ENCODE measurements at regions not wholly inside any gene's neighbourhood (a gene's known extent, or its start where the extent isn't known, plus 50 kb on each side); places are given as distances from the start of the nearest gene placed in this dataset.
"Not testable (repeated sequence)": the region's sequence is repeated elsewhere in the genome, so short reads cannot be mapped to it uniquely, and the experiment has no call there.

GRCh38 chr20:28602403-28603217, 2654.9 kb upstream of the DEFB115 start:
- TF ChIP-seq CTCF (IDR thresholded peaks at IDR 0.05; ENCODE audit: insufficient read depth, low read length, severe bottlenecking): peak; percentile 76
- peak overlapping the region; percentile 59 for H3K4me3 ChIP-seq (ENCODE audit: low read depth, low read length)
- H3K36me3 ChIP-seq (ENCODE audit: control insufficient read depth, insufficient read depth, low read length); H3K27me3 ChIP-seq (ENCODE audit: control insufficient read depth, insufficient read depth, low read length); FAIRE-seq: not testable (repeated sequence)
- DNase-seq (ENCODE audit: low read depth): peak; percentile 75

GRCh38 chr20:28603218-28603577, 2654.3 kb upstream of the DEFB115 start:
- not testable (repeated sequence) for H3K36me3 ChIP-seq (ENCODE audit: control insufficient read depth, insufficient read depth, low read length); H3K27me3 ChIP-seq (ENCODE audit: control insufficient read depth, insufficient read depth, low read length); FAIRE-seq; DNase-seq (ENCODE audit: low read depth)
- peak overlapping the region; percentile 59 for H3K4me3 ChIP-seq (ENCODE audit: low read depth, low read length)

DNA sequence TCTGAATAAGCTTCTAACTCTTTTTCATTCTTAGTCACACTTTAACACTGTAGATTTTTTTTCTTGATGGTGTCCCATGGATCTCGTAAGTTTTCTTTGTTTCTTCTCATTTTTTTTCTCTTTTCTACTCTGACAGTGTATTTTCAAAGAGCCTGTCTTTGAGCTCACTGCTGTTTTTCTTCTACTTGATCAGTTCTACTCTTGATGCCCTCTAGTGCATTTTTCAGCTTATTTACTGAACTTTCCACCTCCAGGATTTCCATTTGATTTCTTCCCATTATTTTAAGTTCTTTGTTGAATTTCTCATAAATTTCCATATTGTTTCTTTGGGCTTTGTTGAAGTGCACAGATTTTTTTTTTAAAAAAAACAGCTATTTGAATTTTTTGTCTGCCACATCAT, 2641.1 kb upstream of the DEFB115 start:
- no peak for FAIRE-seq
- no peaks in the 10 kb centered on the region for H3K27me3 ChIP-seq (ENCODE audit: control insufficient read depth, insufficient read depth, low read length)
- no peak for DNase-seq (ENCODE audit: low read depth)
- TF ChIP-seq CTCF (IDR thresholded peaks at IDR 0.05; ENCODE audit: insufficient read depth, low read length, severe bottlenecking): no peak
- H3K4me3 ChIP-seq (ENCODE audit: low read depth, low read length): no peak overlapping the region
- H3K36me3 ChIP-seq (ENCODE audit: control insufficient read depth, insufficient read depth, low read length): no peaks in the 10 kb centered on the region

GRCh38 chr20:28619956-28620651, 2637.4 kb upstream of the DEFB115 start:
- H3K36me3 ChIP-seq (ENCODE audit: control insufficient read depth, insufficient read depth, low read length); H3K27me3 ChIP-seq (ENCODE audit: control insufficient read depth, insufficient read depth, low read length); H3K4me3 ChIP-seq (ENCODE audit: low read depth, low read length); DNase-seq (ENCODE audit: low read depth); FAIRE-seq: not testable (repeated sequence)

DNA sequence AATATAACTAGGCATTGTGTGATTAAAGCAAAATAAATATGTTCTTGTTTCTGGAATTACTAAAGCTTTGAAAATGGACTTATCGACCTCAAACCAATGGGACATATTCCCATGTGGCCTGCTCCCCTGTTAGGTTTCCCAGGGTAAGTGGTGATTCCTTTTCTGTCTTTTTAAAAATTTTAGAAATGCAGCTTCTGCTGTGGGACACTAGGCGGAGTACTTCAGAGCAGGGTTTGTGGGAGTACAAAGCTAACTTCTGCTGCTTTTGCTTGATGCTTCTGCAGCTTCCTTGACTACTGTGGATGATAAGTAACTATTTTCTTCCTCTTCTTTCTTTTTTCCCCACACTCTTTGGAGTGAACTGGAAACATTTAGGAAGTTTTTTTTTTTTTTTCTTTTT, 2632.4 kb upstream of the DEFB115 start:
- not testable (repeated sequence) for FAIRE-seq; DNase-seq (ENCODE audit: low read depth); H3K36me3 ChIP-seq (ENCODE audit: control insufficient read depth, insufficient read depth, low read length); H3K27me3 ChIP-seq (ENCODE audit: control insufficient read depth, insufficient read depth, low read length); H3K4me3 ChIP-seq (ENCODE audit: low read depth, low read length)
- TF ChIP-seq CTCF (IDR thresholded peaks at IDR 0.05; ENCODE audit: insufficient read depth, low read length, severe bottlenecking): peak; percentile 6

DNA sequence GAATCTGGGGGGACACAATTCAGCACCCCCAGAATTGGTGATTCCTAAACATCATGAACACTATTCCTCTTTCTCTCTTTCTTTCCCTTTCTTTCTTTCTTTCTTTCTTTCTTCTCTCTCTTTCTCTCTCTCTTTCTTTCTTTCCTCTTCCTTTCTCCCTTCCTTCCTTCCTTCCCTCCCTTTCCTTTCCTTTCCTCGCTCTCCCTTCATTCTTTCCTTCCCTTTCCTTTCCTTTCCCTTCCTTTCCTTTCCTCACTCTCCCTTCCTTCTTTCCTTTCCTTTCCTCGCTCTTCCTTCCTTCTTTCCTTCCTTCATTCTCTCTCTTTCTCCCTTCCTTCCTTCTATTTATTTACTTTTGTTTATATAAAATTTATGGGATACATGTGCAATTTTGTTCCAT, 2616.6 kb upstream of the DEFB115 start:
- H3K27me3 ChIP-seq (ENCODE audit: control insufficient read depth, insufficient read depth, low read length); H3K36me3 ChIP-seq (ENCODE audit: control insufficient read depth, insufficient read depth, low read length); FAIRE-seq; DNase-seq (ENCODE audit: low read depth); H3K4me3 ChIP-seq (ENCODE audit: low read depth, low read length): not testable (repeated sequence)

All from bronchial epithelial cell (primary cell).